ENCODE measurements at regions not wholly inside any gene's neighbourhood (a gene's known extent, or its start where the extent isn't known, plus 50 kb on each side); places are given as distances from the start of the nearest gene placed in this dataset.
A peak's percentile ranks its signal among the peaks of the same experiment; 100 is the strongest.

DNA sequence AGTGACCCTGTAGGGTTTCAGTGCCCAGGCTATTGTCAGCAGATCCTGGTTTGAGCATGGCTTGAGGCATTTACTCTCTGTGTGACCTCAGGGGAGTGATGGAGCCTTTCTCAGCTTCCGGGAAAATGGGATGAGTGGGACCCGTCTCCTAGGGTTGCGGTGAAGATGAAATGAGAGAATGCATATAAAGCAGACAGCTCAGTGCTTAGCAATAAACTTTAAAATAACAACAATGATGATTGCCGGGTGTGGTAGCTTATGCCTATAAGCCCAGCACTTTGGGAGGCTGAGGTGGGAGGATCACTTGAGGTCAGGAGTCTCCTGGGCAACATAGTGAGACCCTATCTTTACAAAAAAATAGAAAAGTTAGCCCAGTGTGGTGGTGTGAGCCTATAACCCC is 106.0 kb upstream of the MTHFD1L start:
- intact Hi-C loops (cut with DNase I) = no loop called here
- Histone ChIP-seq H3K4me1 (ENCODE audit: control insufficient read depth in 1 of 2, insufficient read depth in 2 of 2, low read length in 2 of 2) (no peaks in the 10 kb centered on the region), H3K4me3 (ENCODE audit: low read length in 2 of 2) (no peak overlapping the region), H3K27me3 (ENCODE audit: control insufficient read depth in 1 of 2, insufficient read depth in 2 of 2, low read length in 1 of 2) (no peaks in the 10 kb centered on the region), H3K27ac (ENCODE audit: low read depth in 1 of 2, low read length in 2 of 2) (no peak overlapping the region), H3K36me3 (ENCODE audit: control insufficient read depth in 1 of 2, insufficient read depth in 2 of 2, low read length in 1 of 2) (no peaks in the 10 kb centered on the region), H3K9me3 (ENCODE audit: control insufficient read depth, low read length) (no peaks in the 10 kb centered on the region)
- DNase-seq (no peak), ATAC-seq (ENCODE audit: low FRiP score) (no peak)
- WGBS, 2 donors = 97% methylated on average over 4 of the region's 4 CpGs

DNA sequence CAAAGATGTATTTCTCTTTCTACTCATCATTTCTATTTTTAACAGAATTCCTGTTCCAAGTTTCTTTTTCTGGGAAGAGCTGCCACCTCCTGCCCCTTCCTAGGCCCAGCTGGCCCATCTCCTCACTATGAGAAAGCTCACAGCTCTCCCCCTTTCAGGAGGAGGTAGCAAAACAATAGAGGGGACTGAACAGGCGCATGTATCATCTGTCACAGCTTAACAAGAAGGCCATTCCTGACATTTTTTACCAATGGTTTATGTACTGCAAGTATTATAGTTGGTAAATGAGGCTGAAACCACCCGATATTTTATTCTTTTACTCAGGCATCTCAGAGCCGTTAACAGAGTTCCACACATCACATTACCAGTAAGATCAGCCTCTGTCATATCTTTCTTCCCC is 103.7 kb upstream of the MTHFD1L start:
- Histone ChIP-seq H3K36me3 (ENCODE audit: control insufficient read depth in 1 of 2, insufficient read depth in 2 of 2, low read length in 1 of 2) (no peaks in the 10 kb centered on the region), H3K4me3 (ENCODE audit: low read length in 2 of 2) (no peak overlapping the region), H3K9me3 (ENCODE audit: control insufficient read depth, low read length) (no peaks in the 10 kb centered on the region), H3K4me1 (ENCODE audit: control insufficient read depth in 1 of 2, insufficient read depth in 2 of 2, low read length in 2 of 2) (no peaks in the 10 kb centered on the region), H3K27me3 (ENCODE audit: control insufficient read depth in 1 of 2, insufficient read depth in 2 of 2, low read length in 1 of 2) (no peaks in the 10 kb centered on the region), H3K27ac (ENCODE audit: low read depth in 1 of 2, low read length in 2 of 2) (no peak overlapping the region)
- ATAC-seq (ENCODE audit: low FRiP score) = no peak
- no peak for DNase-seq
- intact Hi-C loops (cut with DNase I) = no loop called here
- WGBS, 2 donors = 84 to 86% methylated on average over 3 of the region's 3 CpGs

DNA sequence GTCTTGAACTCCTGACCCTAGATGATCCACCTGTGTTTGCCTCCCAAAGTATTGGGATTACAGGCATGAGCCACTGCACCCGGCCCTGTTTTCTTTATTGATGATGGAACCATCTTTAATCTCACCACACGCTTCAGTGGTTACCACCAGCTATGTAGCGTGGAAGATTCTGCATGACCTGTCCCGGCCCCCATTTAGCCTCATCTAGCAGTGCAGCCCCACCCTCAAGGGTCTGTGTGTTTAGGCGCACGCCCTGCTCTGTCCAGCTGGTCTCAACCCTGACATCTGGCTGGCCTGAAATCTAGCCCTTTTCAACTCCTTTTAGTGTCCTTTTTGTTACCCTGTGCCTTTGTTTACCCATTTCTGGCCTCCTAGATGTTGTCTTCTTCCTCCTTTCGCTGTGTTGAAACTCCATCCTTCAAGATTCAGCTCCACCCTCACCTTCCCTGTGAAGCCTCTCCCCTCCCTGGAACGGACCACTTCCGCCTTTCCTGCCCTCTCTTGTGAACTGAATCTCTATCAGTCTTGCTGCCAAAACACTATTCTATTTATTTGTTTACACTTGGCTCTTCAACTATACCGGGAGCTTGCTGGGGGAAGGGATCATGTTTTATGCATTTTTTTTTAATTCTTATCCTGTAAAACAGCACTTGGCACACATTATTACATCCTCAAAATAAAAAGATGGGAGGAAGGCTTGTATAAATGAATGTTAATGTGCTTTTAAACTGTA is 101.0 kb upstream of the MTHFD1L start:
- no peaks in the 10 kb centered on the region for H3K36me3 ChIP-seq (ENCODE audit: control insufficient read depth in 1 of 2, insufficient read depth in 2 of 2, low read length in 1 of 2)
- intact Hi-C loops (cut with DNase I) = no loop called here
- H3K9me3 ChIP-seq (ENCODE audit: control insufficient read depth, low read length) = no peaks in the 10 kb centered on the region
- no peaks in the 10 kb centered on the region for H3K4me1 ChIP-seq (ENCODE audit: control insufficient read depth in 1 of 2, insufficient read depth in 2 of 2, low read length in 2 of 2)
- no peak overlapping the region for H3K27ac ChIP-seq (ENCODE audit: low read depth in 1 of 2, low read length in 2 of 2)
- 87 to 89% methylated on average over 10 of the region's 10 CpGs for WGBS, 2 donors
- H3K27me3 ChIP-seq (ENCODE audit: control insufficient read depth in 1 of 2, insufficient read depth in 2 of 2, low read length in 1 of 2) = no peaks in the 10 kb centered on the region
- no peak overlapping the region for H3K4me3 ChIP-seq (ENCODE audit: low read length in 2 of 2)
- ATAC-seq (ENCODE audit: low FRiP score) (no peak), DNase-seq (no peak)

DNA sequence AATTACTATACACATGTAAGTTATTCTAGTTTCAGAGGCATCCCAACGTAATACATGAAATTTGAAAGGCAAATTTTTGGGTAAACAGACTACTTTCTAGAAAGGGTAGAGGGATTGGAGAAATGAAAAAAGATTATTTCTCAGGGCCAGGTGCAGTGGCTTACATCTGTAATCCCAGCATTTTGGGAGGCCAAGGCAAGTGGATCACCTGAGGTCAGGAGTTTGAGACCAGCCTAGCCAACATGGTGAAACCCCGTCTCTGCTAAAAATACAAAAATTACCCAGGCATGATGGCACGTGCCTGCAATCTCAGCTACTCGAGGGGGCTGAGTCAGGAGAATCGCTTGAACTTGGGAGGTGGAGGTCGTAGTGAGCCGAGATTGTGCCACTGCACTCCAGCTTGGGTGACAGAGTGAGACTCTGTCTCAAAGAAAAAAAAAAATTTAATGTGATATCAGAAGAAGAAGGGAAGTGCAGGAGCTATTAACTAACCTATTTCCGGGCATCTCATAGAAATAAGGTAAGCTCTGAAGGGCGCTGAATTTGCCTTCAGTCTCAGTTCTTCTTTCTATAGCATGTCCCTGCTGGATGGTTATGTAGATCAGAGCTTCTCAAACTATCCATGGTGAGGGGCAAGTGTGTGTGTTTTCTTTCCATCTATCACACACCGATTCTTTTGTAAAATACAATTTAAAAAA is 100.3 kb upstream of the MTHFD1L start:
- Histone ChIP-seq H3K9me3 (ENCODE audit: control insufficient read depth, low read length) (no peaks in the 10 kb centered on the region), H3K27ac (ENCODE audit: low read depth in 1 of 2, low read length in 2 of 2) (no peak overlapping the region), H3K27me3 (ENCODE audit: control insufficient read depth in 1 of 2, insufficient read depth in 2 of 2, low read length in 1 of 2) (no peaks in the 10 kb centered on the region), H3K36me3 (ENCODE audit: control insufficient read depth in 1 of 2, insufficient read depth in 2 of 2, low read length in 1 of 2) (no peaks in the 10 kb centered on the region), H3K4me1 (ENCODE audit: control insufficient read depth in 1 of 2, insufficient read depth in 2 of 2, low read length in 2 of 2) (no peaks in the 10 kb centered on the region), H3K4me3 (ENCODE audit: low read length in 2 of 2) (no peak overlapping the region)
- intact Hi-C loops (cut with DNase I) = no loop called here
- ATAC-seq (ENCODE audit: low FRiP score) (no peak), DNase-seq (no peak)
- 49 to 56% methylated on average over 10 of the region's 10 CpGs for WGBS, 2 donors

GRCh38 chr6:150766201-150766997 is 99.1 kb upstream of the MTHFD1L start:
- 41 to 42% methylated on average over 7 of the region's 7 CpGs for WGBS, 2 donors
- H3K36me3 ChIP-seq (ENCODE audit: control insufficient read depth in 1 of 2, insufficient read depth in 2 of 2, low read length in 1 of 2) = no peaks in the 10 kb centered on the region
- no peak for DNase-seq

GRCh38 chr6:150767161-150767560 is 98.3 kb upstream of the MTHFD1L start:
- 14 to 20% methylated on average over 2 of the region's 2 CpGs for WGBS, 2 donors
- intact Hi-C loops (cut with DNase I) = no loop called here
- Histone ChIP-seq H3K9me3 (ENCODE audit: control insufficient read depth, low read length) (no peaks in the 10 kb centered on the region), H3K27ac (ENCODE audit: low read depth in 1 of 2, low read length in 2 of 2) (no peak overlapping the region), H3K36me3 (ENCODE audit: control insufficient read depth in 1 of 2, insufficient read depth in 2 of 2, low read length in 1 of 2) (no peaks in the 10 kb centered on the region), H3K27me3 (ENCODE audit: control insufficient read depth in 1 of 2, insufficient read depth in 2 of 2, low read length in 1 of 2) (no peaks in the 10 kb centered on the region), H3K4me3 (ENCODE audit: low read length in 2 of 2) (peak overlapping the region in 1 of 2 donors; percentile 15), H3K4me1 (ENCODE audit: control insufficient read depth in 1 of 2, insufficient read depth in 2 of 2, low read length in 2 of 2) (no peaks in the 10 kb centered on the region)
- DNase-seq (no peak), ATAC-seq (ENCODE audit: low FRiP score) (no peak)

More at GRCh38 chr6:150766201-150766997, 99.1 kb upstream of the MTHFD1L start:
- Histone ChIP-seq H3K4me1 (ENCODE audit: control insufficient read depth in 1 of 2, insufficient read depth in 2 of 2, low read length in 2 of 2) (no peaks in the 10 kb centered on the region), H3K9me3 (ENCODE audit: control insufficient read depth, low read length) (no peaks in the 10 kb centered on the region), H3K27me3 (ENCODE audit: control insufficient read depth in 1 of 2, insufficient read depth in 2 of 2, low read length in 1 of 2) (no peaks in the 10 kb centered on the region), H3K4me3 (ENCODE audit: low read length in 2 of 2) (no peak overlapping the region), H3K27ac (ENCODE audit: low read depth in 1 of 2, low read length in 2 of 2) (no peak overlapping the region)
- intact Hi-C loops (cut with DNase I) = no loop called here
- ATAC-seq (ENCODE audit: low FRiP score) = no peak

- H3K9me3 ChIP-seq (ENCODE audit: control insufficient read depth, low read length) = no peaks in the 10 kb centered on the region
- 8 to 10% methylated on average over 7 of the region's 7 CpGs for WGBS, 2 donors
- DNase-seq (no peak), ATAC-seq (ENCODE audit: low FRiP score) (no peak)
- H3K4me3 ChIP-seq (ENCODE audit: low read length in 2 of 2) = peak overlapping the region in 1 of 2 donors; percentile 15
- H3K27me3 ChIP-seq (ENCODE audit: control insufficient read depth in 1 of 2, insufficient read depth in 2 of 2, low read length in 1 of 2) = no peaks in the 10 kb centered on the region
- intact Hi-C loops (cut with DNase I) = no loop called here
- peak overlapping the region in 1 of 2 donors; percentile 86 for H3K27ac ChIP-seq (ENCODE audit: low read depth in 1 of 2, low read length in 2 of 2)
- H3K4me1 ChIP-seq (ENCODE audit: control insufficient read depth in 1 of 2, insufficient read depth in 2 of 2, low read length in 2 of 2) = no peaks in the 10 kb centered on the region
- H3K36me3 ChIP-seq (ENCODE audit: control insufficient read depth in 1 of 2, insufficient read depth in 2 of 2, low read length in 1 of 2) = no peaks in the 10 kb centered on the region
Measured at GRCh38 chr6:150767571-150768018, 97.9 kb upstream of the MTHFD1L start.

DNA sequence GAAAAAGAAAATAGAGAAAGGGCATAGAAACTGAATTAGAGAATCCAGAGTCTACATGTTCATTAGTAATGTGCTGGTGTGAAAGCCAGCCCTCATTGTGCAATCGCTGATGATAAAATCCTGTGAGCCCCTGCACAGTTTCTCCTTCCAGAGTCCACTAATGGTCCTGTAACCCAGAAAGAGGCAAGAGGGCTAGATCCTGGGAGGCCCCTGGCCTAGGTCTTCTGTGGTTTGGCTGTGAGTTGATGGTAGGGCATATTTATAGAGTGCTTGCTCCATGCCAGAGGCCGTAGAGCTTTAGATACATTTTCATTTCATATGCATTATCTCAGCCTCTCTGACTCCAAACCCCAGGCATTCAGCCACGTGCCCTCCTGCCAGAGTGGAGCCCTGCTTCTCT is 94.9 kb upstream of the MTHFD1L start:
- Histone ChIP-seq H3K9me3 (ENCODE audit: control insufficient read depth, low read length) (no peaks in the 10 kb centered on the region), H3K4me1 (ENCODE audit: control insufficient read depth in 1 of 2, insufficient read depth in 2 of 2, low read length in 2 of 2) (no peaks in the 10 kb centered on the region), H3K36me3 (ENCODE audit: control insufficient read depth in 1 of 2, insufficient read depth in 2 of 2, low read length in 1 of 2) (no peaks in the 10 kb centered on the region), H3K27ac (ENCODE audit: low read depth in 1 of 2, low read length in 2 of 2) (peak overlapping the region in 1 of 2 donors; percentile 22), H3K4me3 (ENCODE audit: low read length in 2 of 2) (no peak overlapping the region), H3K27me3 (ENCODE audit: control insufficient read depth in 1 of 2, insufficient read depth in 2 of 2, low read length in 1 of 2) (no peaks in the 10 kb centered on the region)
- WGBS, 2 donors = 18 to 20% methylated on average over 3 of the region's 3 CpGs
- ATAC-seq (ENCODE audit: low FRiP score) (no peak), DNase-seq (no peak)
- intact Hi-C loops (cut with DNase I) = no loop called here

Measured in aorta (tissue), 5 donors.